ENCODE measurements at regions not wholly inside any gene's neighbourhood (a gene's known extent, or its start where the extent isn't known, plus 50 kb on each side); places are given as distances from the start of the nearest gene placed in this dataset.
"Not testable (repeated sequence)": the region's sequence is repeated elsewhere in the genome, so short reads cannot be mapped to it uniquely, and the experiment has no call there.

- H3K9me3 Mint-ChIP-seq (ENCODE audit: unreplicated experiment), result peaks cover 6% of the 10 kb centered on the region
- H3K4me3 Mint-ChIP-seq (ENCODE audit: unreplicated experiment), result no peak overlapping the region
- H3K27ac Mint-ChIP-seq (ENCODE audit: unreplicated experiment), result no peak overlapping the region
- TF ChIP-seq CTCF (IDR thresholded peaks at IDR 0.05; ENCODE audit: unreplicated experiment), result no peak
- no peaks in the 10 kb centered on the region for H3K36me3 Mint-ChIP-seq (ENCODE audit: low read depth, unreplicated experiment)
- no peak for DNase-seq (ENCODE audit: low spot score)
- H3K4me1 Mint-ChIP-seq (ENCODE audit: unreplicated experiment), result no peaks in the 10 kb centered on the region
- no peaks in the 10 kb centered on the region for H3K27me3 Mint-ChIP-seq (ENCODE audit: unreplicated experiment)
Observed at GRCh38 chr18:26631135-26631534, 82.8 kb upstream of the KCTD1 start.

GRCh38 chr18:26630596-26630995 is 82.2 kb upstream of the KCTD1 start:
- Mint-ChIP-seq H3K4me3 (ENCODE audit: unreplicated experiment) (no peak overlapping the region), H3K27me3 (ENCODE audit: unreplicated experiment) (no peaks in the 10 kb centered on the region), H3K27ac (ENCODE audit: unreplicated experiment) (no peak overlapping the region), H3K9me3 (ENCODE audit: unreplicated experiment) (peaks cover 6% of the 10 kb centered on the region), H3K36me3 (ENCODE audit: low read depth, unreplicated experiment) (peaks cover 2% of the 10 kb centered on the region), H3K4me1 (ENCODE audit: unreplicated experiment) (no peaks in the 10 kb centered on the region)
- no peak for DNase-seq (ENCODE audit: low spot score)
- TF ChIP-seq CTCF (IDR thresholded peaks at IDR 0.05; ENCODE audit: unreplicated experiment), result no peak

- Mint-ChIP-seq H3K27me3 (ENCODE audit: unreplicated experiment) (peaks cover 2% of the 10 kb centered on the region), H3K4me3 (ENCODE audit: unreplicated experiment) (no peak overlapping the region), H3K36me3 (ENCODE audit: low read depth, unreplicated experiment) (peaks cover 22% of the 10 kb centered on the region), H3K4me1 (ENCODE audit: unreplicated experiment) (no peaks in the 10 kb centered on the region), H3K9me3 (ENCODE audit: unreplicated experiment) (peaks cover 25% of the 10 kb centered on the region), H3K27ac (ENCODE audit: unreplicated experiment) (no peak overlapping the region)
- TF ChIP-seq CTCF (IDR thresholded peaks at IDR 0.05; ENCODE audit: unreplicated experiment), result no peak
- DNase-seq (ENCODE audit: low spot score), result no peak
Observed at GRCh38 chr18:26628017-26628416, 79.7 kb upstream of the KCTD1 start.

GRCh38 chr18:26624443-26624842 is 76.1 kb upstream of the KCTD1 start:
- Mint-ChIP-seq H3K4me1 (ENCODE audit: unreplicated experiment) (peaks cover 3% of the 10 kb centered on the region), H3K4me3 (ENCODE audit: unreplicated experiment) (peak overlapping the region; percentile 4), H3K9me3 (ENCODE audit: unreplicated experiment) (peaks cover 25% of the 10 kb centered on the region), H3K27me3 (ENCODE audit: unreplicated experiment) (peaks cover 3% of the 10 kb centered on the region), H3K27ac (ENCODE audit: unreplicated experiment) (no peak overlapping the region), H3K36me3 (ENCODE audit: low read depth, unreplicated experiment) (peaks cover 25% of the 10 kb centered on the region)
- no peak for DNase-seq (ENCODE audit: low spot score)
- no peak for TF ChIP-seq CTCF (IDR thresholded peaks at IDR 0.05; ENCODE audit: unreplicated experiment)

GRCh38 chr18:26623314-26623713 is 75.0 kb upstream of the KCTD1 start:
- H3K27ac Mint-ChIP-seq (ENCODE audit: unreplicated experiment); H3K27me3 Mint-ChIP-seq (ENCODE audit: unreplicated experiment); H3K4me3 Mint-ChIP-seq (ENCODE audit: unreplicated experiment); H3K4me1 Mint-ChIP-seq (ENCODE audit: unreplicated experiment); DNase-seq (ENCODE audit: low spot score): not testable (repeated sequence)
- Mint-ChIP-seq H3K9me3 (ENCODE audit: unreplicated experiment) (peaks cover 25% of the 10 kb centered on the region), H3K36me3 (ENCODE audit: low read depth, unreplicated experiment) (peaks cover 25% of the 10 kb centered on the region)

Data from endothelial cell (in vitro differentiated cells).